Cardiac fibroblast (primary cell): ENCODE measurements at regions not wholly inside any gene's neighbourhood (a gene's known extent, or its start where the extent isn't known, plus 50 kb on each side); places are given as distances from the start of the nearest gene placed in this dataset.
"Not testable (repeated sequence)": the region's sequence is repeated elsewhere in the genome, so short reads cannot be mapped to it uniquely, and the experiment has no call there.

Experiments
- DNase-seq, 2 donors: peaks; one replicate each; pipeline versions ENCODE4 v3.0.0 to v3.0.0-alpha.2; 2010; ENCODE audit warnings: low read depth in 2 of 2
- H3K4me3 ChIP-seq, 2 donors: replicated peaks in 1 of 2; 1 replicate in 1 of 2; 2 replicates in 1 of 2; pipeline ENCODE4 v1.5.1; 2011; ENCODE audit warnings: low read depth in 2 of 2, low read length in 2 of 2, mild to moderate bottlenecking in 2 of 2, moderate library complexity in 1 of 2
- CTCF ChIP-seq: IDR thresholded peaks from one replicate; pipeline ENCODE4 v1.5.1; 2011; ENCODE audit warnings: low read depth, mild to moderate bottlenecking, low read length, inconsistent platforms

- H3K4me3 ChIP-seq: no peak overlapping the region
- no peak for DNase-seq
- no peak for TF ChIP-seq CTCF
These were observed 581.3 kb downstream of the XPNPEP1 start for GRCh38 chr10:109341986-109342385.

GRCh38 chr10:109328001-109328400 lies 595.3 kb downstream of the XPNPEP1 start:
- no peak overlapping the region for H3K4me3 ChIP-seq
- no peak for DNase-seq
- TF ChIP-seq CTCF: no peak

GRCh38 chr10:109327266-109327665 lies 596.0 kb downstream of the XPNPEP1 start:
- H3K4me3 ChIP-seq: no peak overlapping the region
- DNase-seq: no peak
- TF ChIP-seq CTCF: no peak

GRCh38 chr10:109324721-109325120 lies 598.6 kb downstream of the XPNPEP1 start:
- TF ChIP-seq CTCF: no peak
- no peak for DNase-seq
- no peak overlapping the region for H3K4me3 ChIP-seq

- no peak for TF ChIP-seq CTCF
- no peak overlapping the region for H3K4me3 ChIP-seq
- no peak for DNase-seq
These were observed 605.5 kb downstream of the XPNPEP1 start for GRCh38 chr10:109317746-109318366.

GRCh38 chr10:109314016-109314415 lies 609.3 kb downstream of the XPNPEP1 start:
- not testable (repeated sequence) for DNase-seq

GRCh38 chr10:109312555-109312954 lies 610.8 kb downstream of the XPNPEP1 start:
- not testable (repeated sequence) for DNase-seq, H3K4me3 ChIP-seq

More at GRCh38 chr10:109314016-109314415, 609.3 kb downstream of the XPNPEP1 start:
- H3K4me3 ChIP-seq: not testable (repeated sequence)

- no peak for TF ChIP-seq CTCF
- no peak for DNase-seq
- H3K4me3 ChIP-seq: no peak overlapping the region
These were observed 614.3 kb downstream of the XPNPEP1 start for GRCh38 chr10:109308971-109309370.

GRCh38 chr10:109307102-109307501 lies 616.2 kb downstream of the XPNPEP1 start:
- not testable (repeated sequence) for DNase-seq, H3K4me3 ChIP-seq
